Naive thymus-derived CD4-positive, alpha-beta T cell (primary cell): ENCODE measurements at regions not wholly inside any gene's neighbourhood (a gene's known extent, or its start where the extent isn't known, plus 50 kb on each side); places are given as distances from the start of the nearest gene placed in this dataset.
"Not testable (repeated sequence)": the region's sequence is repeated elsewhere in the genome, so short reads cannot be mapped to it uniquely, and the experiment has no call there.

Experiments used
- ATAC-seq: fragments of 150-1000 bp; cut with Tn5 transposase; 2 replicates; pipeline ENCODE4 v1.10.0; 2021; ENCODE audit warnings: mild to moderate bottlenecking, moderate library complexity
- CTCF ChIA-PET: fragments of 350-600 bp; sonication (Branson Sonifier 250); formaldehyde crosslinking; loops from one replicate; lab custom pipeline; 2021; ENCODE audit warnings: antibody characterized with exemption; lab: Charles Lee
- POLR2A ChIA-PET: fragments of 350-600 bp; sonication (Branson Sonifier 250); formaldehyde crosslinking; loops from one replicate; lab custom pipeline; 2021; ENCODE audit warnings: antibody characterized with exemption, inconsistent platforms; lab: Charles Lee
- DNase-seq, 9 donors: peaks; one replicate each; pipeline versions ENCODE4 v3.0.0 to v3.0.0-alpha.2; 2020 to 2022; ENCODE audit warnings: mixed read lengths in 1 of 9
- H3K27ac ChIP-seq: one replicate; pipeline ENCODE4 v1.7.0; 2013; ENCODE audit warnings: mild to moderate bottlenecking, low read depth, low read length, moderate library complexity
- H3K27me3 ChIP-seq, 2 donors: one replicate each; pipeline ENCODE4 v1.7.0; 2013; ENCODE audit warnings: low read length in 2 of 2, mild to moderate bottlenecking in 2 of 2, moderate library complexity in 2 of 2; ENCODE audit not compliant: control insufficient read depth in 2 of 2, insufficient read depth in 2 of 2
- H3K36me3 ChIP-seq, 3 experiments: 1 replicate in 2 of 3; 2 replicates in 1 of 3; pipeline ENCODE4 v1.7.0; 2013; ENCODE audit warnings: low read length in 3 of 3, mild to moderate bottlenecking in 3 of 3, moderate library complexity in 1 of 3; ENCODE audit not compliant: insufficient read depth in 3 of 3, control insufficient read depth in 2 of 3
- H3K4me1 ChIP-seq, 2 donors: one replicate each; pipeline ENCODE4 v1.7.0; 2013; ENCODE audit warnings: low read length in 2 of 2, mild to moderate bottlenecking in 2 of 2, moderate library complexity in 1 of 2; ENCODE audit not compliant: control insufficient read depth in 2 of 2, insufficient read depth in 2 of 2
- H3K4me3 ChIP-seq: 2 replicates; pipeline ENCODE4 v1.7.0; 2013; ENCODE audit warnings: mild to moderate bottlenecking, low read length
- H3K9me3 ChIP-seq, 3 experiments: 1 replicate in 2 of 3; 2 replicates in 1 of 3; pipeline ENCODE4 v1.7.0; 2013; ENCODE audit warnings: low read length in 3 of 3; ENCODE audit not compliant: control insufficient read depth in 2 of 3
- H3K27ac Mint-ChIP-seq, 9 donors: one replicate each; pipeline ENCODE4 v1.8.0; 2020 to 2022; ENCODE audit warnings: mixed read lengths in 9 of 9, mild to moderate bottlenecking in 8 of 9, moderate library complexity in 5 of 9, inconsistent platforms in 2 of 9
- H3K27me3 Mint-ChIP-seq, 5 donors: one replicate each; pipeline ENCODE4 v1.8.0; 2021 to 2022; ENCODE audit warnings: mixed read lengths in 5 of 5, mild to moderate bottlenecking in 1 of 5
- H3K36me3 Mint-ChIP-seq, 5 donors: one replicate each; pipeline ENCODE4 v1.8.0; 2020 to 2022; ENCODE audit warnings: mixed read lengths in 5 of 5, mild to moderate bottlenecking in 3 of 5, inconsistent platforms in 1 of 5
- H3K4me1 Mint-ChIP-seq, 7 donors: one replicate each; pipeline ENCODE4 v1.8.0; 2020 to 2022; ENCODE audit warnings: mixed read lengths in 7 of 7, mild to moderate bottlenecking in 3 of 7, inconsistent platforms in 1 of 7
- H3K4me3 Mint-ChIP-seq, 10 donors: one replicate each; pipeline ENCODE4 v1.8.0; 2020 to 2022; ENCODE audit warnings: mild to moderate bottlenecking in 10 of 10, mixed read lengths in 10 of 10, moderate library complexity in 6 of 10, inconsistent platforms in 2 of 10
- H3K9me3 Mint-ChIP-seq, 11 donors: one replicate each; pipeline ENCODE4 v1.8.0; 2020 to 2022; ENCODE audit warnings: mixed read lengths in 11 of 11, mild to moderate bottlenecking in 4 of 11, inconsistent platforms in 1 of 11, moderate library complexity in 1 of 11
- intact Hi-C, 2 donors: fragments of 100-400 bp; cut with micrococcal nuclease; formaldehyde crosslinking; loops; one replicate each; pipeline ENCODE4 v1.15.1; 2023

- peaks cover 0 to 31% (median 12%) of the 10 kb centered on the region in 5 donors for H3K27me3 Mint-ChIP-seq
- H3K4me1 ChIP-seq, result no peaks in the 10 kb centered on the region
- peaks cover 0 to 3% (median 0%) of the 10 kb centered on the region in 11 donors for H3K9me3 Mint-ChIP-seq
- no peak for ATAC-seq
- H3K27ac ChIP-seq, result no peak overlapping the region
- H3K27me3 ChIP-seq, result peaks cover 0 to 2% of the 10 kb centered on the region in 2 donors
- ChIA-PET CTCF (no interaction called here), POLR2A (no interaction called here)
- DNase-seq, result no peak
- no peak overlapping the region for H3K4me3 Mint-ChIP-seq
- no peaks in the 10 kb centered on the region for H3K36me3 ChIP-seq
- intact Hi-C loops, result no loop called here
- no peak overlapping the region for H3K4me3 ChIP-seq
- no peaks in the 10 kb centered on the region for H3K4me1 Mint-ChIP-seq
- H3K27ac Mint-ChIP-seq, result no peak overlapping the region
- no peaks in the 10 kb centered on the region for H3K9me3 ChIP-seq
- H3K36me3 Mint-ChIP-seq, result no peaks in the 10 kb centered on the region
Measured at GRCh38 chr1:5727871-5728643, 264.2 kb downstream of the NPHP4 start.

GRCh38 chr1:5727191-5727590, 265.0 kb downstream of the NPHP4 start:
- Histone ChIP-seq H3K27ac (no peak overlapping the region), H3K27me3 (peaks cover 0 to 2% of the 10 kb centered on the region in 2 donors), H3K9me3 (no peaks in the 10 kb centered on the region), H3K4me3 (no peak overlapping the region), H3K4me1 (no peaks in the 10 kb centered on the region), H3K36me3 (no peaks in the 10 kb centered on the region)
- DNase-seq (no peak), ATAC-seq (no peak)
- Mint-ChIP-seq H3K9me3 (peaks cover 0 to 3% (median 0%) of the 10 kb centered on the region in 11 donors), H3K4me1 (no peaks in the 10 kb centered on the region), H3K4me3 (no peak overlapping the region), H3K27me3 (peaks cover 0 to 31% (median 12%) of the 10 kb centered on the region in 5 donors), H3K27ac (no peak overlapping the region), H3K36me3 (no peaks in the 10 kb centered on the region)
- ChIA-PET POLR2A (no interaction called here), CTCF (no interaction called here)
- intact Hi-C loops, result no loop called here

GRCh38 chr1:5726586-5727184, 265.5 kb downstream of the NPHP4 start:
- DNase-seq, H3K36me3 Mint-ChIP-seq, H3K27ac Mint-ChIP-seq, intact Hi-C loops, H3K4me1 ChIP-seq, CTCF ChIA-PET, H3K27me3 ChIP-seq, H3K4me3 ChIP-seq, H3K27ac ChIP-seq, H3K9me3 Mint-ChIP-seq, H3K4me1 Mint-ChIP-seq, POLR2A ChIA-PET, H3K9me3 ChIP-seq, H3K4me3 Mint-ChIP-seq, ATAC-seq, H3K36me3 ChIP-seq: not testable (repeated sequence)
- H3K27me3 Mint-ChIP-seq, result peaks cover 0 to 31% (median 12%) of the 10 kb centered on the region in 5 donors

GRCh38 chr1:5725855-5726585, 266.2 kb downstream of the NPHP4 start:
- peaks cover 0 to 3% (median 0%) of the 10 kb centered on the region in 7 donors for H3K4me1 Mint-ChIP-seq
- ChIA-PET POLR2A (no interaction called here), CTCF (no interaction called here)
- intact Hi-C loops, result no loop called here
- H3K27me3 Mint-ChIP-seq, result peaks cover 0 to 31% (median 10%) of the 10 kb centered on the region in 5 donors
- H3K27ac Mint-ChIP-seq, result no peak overlapping the region
- no peaks in the 10 kb centered on the region for H3K4me1 ChIP-seq
- H3K4me3 Mint-ChIP-seq, result no peak overlapping the region
- no peak overlapping the region for H3K27ac ChIP-seq
- DNase-seq (no peak), ATAC-seq (no peak)
- no peak overlapping the region for H3K4me3 ChIP-seq
- no peaks in the 10 kb centered on the region for H3K36me3 ChIP-seq
- H3K36me3 Mint-ChIP-seq, result no peaks in the 10 kb centered on the region
- peaks cover 0 to 2% of the 10 kb centered on the region in 2 donors for H3K27me3 ChIP-seq
- peaks cover 0 to 3% (median 0%) of the 10 kb centered on the region in 11 donors for H3K9me3 Mint-ChIP-seq
- no peaks in the 10 kb centered on the region for H3K9me3 ChIP-seq

GRCh38 chr1:5725406-5725805, 266.8 kb downstream of the NPHP4 start:
- Mint-ChIP-seq H3K9me3 (peaks cover 0 to 3% (median 0%) of the 10 kb centered on the region in 11 donors), H3K36me3 (no peaks in the 10 kb centered on the region), H3K4me3 (no peak overlapping the region), H3K27ac (no peak overlapping the region), H3K27me3 (peaks cover 0 to 31% (median 10%) of the 10 kb centered on the region in 5 donors), H3K4me1 (peaks cover 0 to 3% (median 0%) of the 10 kb centered on the region in 7 donors)
- H3K27ac ChIP-seq, result no peak overlapping the region
- no peaks in the 10 kb centered on the region for H3K9me3 ChIP-seq
- ChIA-PET POLR2A (no interaction called here), CTCF (no interaction called here)
- intact Hi-C loops, result no loop called here
- no peaks in the 10 kb centered on the region for H3K4me1 ChIP-seq
- H3K27me3 ChIP-seq, result peaks cover 0 to 2% of the 10 kb centered on the region in 2 donors
- no peak overlapping the region for H3K4me3 ChIP-seq
- DNase-seq, result no peak
- no peaks in the 10 kb centered on the region for H3K36me3 ChIP-seq
- ATAC-seq, result no peak

GRCh38 chr1:5724847-5725246, 267.4 kb downstream of the NPHP4 start:
- peaks cover 0 to 25% (median 10%) of the 10 kb centered on the region in 5 donors for H3K27me3 Mint-ChIP-seq

More at GRCh38 chr1:5724847-5725246, 267.4 kb downstream of the NPHP4 start:
- Histone ChIP-seq H3K4me1 (no peaks in the 10 kb centered on the region), H3K27ac (no peak overlapping the region), H3K27me3 (peaks cover 0 to 2% of the 10 kb centered on the region in 2 donors), H3K9me3 (no peaks in the 10 kb centered on the region), H3K36me3 (no peaks in the 10 kb centered on the region), H3K4me3 (no peak overlapping the region)
- intact Hi-C loops, result no loop called here
- no peak for DNase-seq
- Mint-ChIP-seq H3K36me3 (no peaks in the 10 kb centered on the region), H3K4me1 (peaks cover 0 to 3% (median 0%) of the 10 kb centered on the region in 7 donors), H3K9me3 (peaks cover 0 to 3% (median 0%) of the 10 kb centered on the region in 11 donors), H3K27ac (no peak overlapping the region), H3K4me3 (no peak overlapping the region)
- ChIA-PET POLR2A (no interaction called here), CTCF (no interaction called here)
- ATAC-seq, result no peak
